ENCODE measurements at regions not wholly inside any gene's neighbourhood (a gene's known extent, or its start where the extent isn't known, plus 50 kb on each side); places are given as distances from the start of the nearest gene placed in this dataset.

DNA sequence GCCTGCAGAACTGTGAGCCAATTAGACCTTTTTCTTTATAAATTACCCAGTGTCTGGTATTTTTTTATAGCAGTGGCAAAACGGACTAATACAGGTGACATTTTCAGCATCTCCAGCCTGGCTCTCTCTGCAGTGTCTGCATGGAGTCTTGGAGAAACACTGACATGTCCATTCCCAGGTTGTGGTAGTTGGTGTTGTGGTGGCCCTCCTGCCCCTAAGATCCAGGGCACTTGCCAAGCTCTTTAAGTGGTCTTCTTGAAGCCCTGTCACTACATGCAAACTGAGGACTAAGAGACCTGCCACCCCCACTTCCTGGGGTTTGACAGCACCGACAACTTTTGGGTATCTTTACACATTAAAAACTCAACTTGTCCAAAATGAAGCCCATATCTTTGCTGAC is 419.4 kb downstream of the NPHP4 start:
- Histone ChIP-seq H3K9me3 (ENCODE audit: control extremely low read depth in 1 of 3, control insufficient read depth in 2 of 3, insufficient read depth in 1 of 3, low read length in 2 of 3) (peaks cover 0 to 3% (median 0%) of the 10 kb centered on the region in 3 donors), H3K27me3 (replicated peaks in 1 of 4; ENCODE audit: control extremely low read depth in 1 of 4, control insufficient read depth in 3 of 4, insufficient read depth in 4 of 4, low read length in 3 of 4) (no peaks in the 10 kb centered on the region), H3K4me3 (ENCODE audit: control extremely low read depth in 1 of 5, extremely low read depth in 1 of 5, insufficient read depth in 1 of 5, low read depth in 2 of 5, low read length in 4 of 5) (no peak overlapping the region), H3K4me2 (replicated peaks; ENCODE audit: low read depth, low read length, poor library complexity, severe bottlenecking) (no peak overlapping the region), H3K27ac (ENCODE audit: low read length in 2 of 2) (no peak overlapping the region), H3K4me1 (ENCODE audit: control insufficient read depth in 2 of 2, insufficient read depth in 2 of 2, low read length in 2 of 2) (no peaks in the 10 kb centered on the region), H3K36me3 (replicated peaks in 1 of 2; ENCODE audit: control extremely low read depth in 1 of 2, control insufficient read depth in 1 of 2, extremely low read depth in 1 of 2, insufficient read depth in 2 of 2, low read length in 1 of 2) (no peaks in the 10 kb centered on the region), H4K20me1 (ENCODE audit: control insufficient read depth, insufficient read depth, low read length, poor library complexity, severe bottlenecking) (no peaks in the 10 kb centered on the region), H3K9ac (ENCODE audit: low read length) (no peak overlapping the region), H2AFZ (ENCODE audit: insufficient read depth, low read depth, low read length, poor library complexity, severe bottlenecking) (no peak overlapping the region), H3K79me2 (ENCODE audit: control insufficient read depth, insufficient read depth, low read length) (no peaks in the 10 kb centered on the region)
- ATAC-seq (ENCODE audit: low read depth) (no peak), DNase-seq (no peak)
- CTCF ChIA-PET = no interaction called here
- 80% methylated on average over 1 of the region's 2 CpGs for WGBS (ENCODE audit: insufficient coverage)
- H3K4me1 Mint-ChIP-seq = no peaks in the 10 kb centered on the region
- H3K9me3 Mint-ChIP-seq (ENCODE audit: insufficient read depth) = peaks cover 4% of the 10 kb centered on the region
- H3K4me3 Mint-ChIP-seq = no peak overlapping the region
- peaks cover 5% of the 10 kb centered on the region for H3K27me3 Mint-ChIP-seq
- H3K27ac Mint-ChIP-seq = no peak overlapping the region
- POLR2A ChIA-PET = no interaction called here
- intact Hi-C loops (cut with micrococcal nuclease) = no loop called here
- no peak for TF ChIP-seq EZH2 (IDR thresholded peaks at IDR 0.05; ENCODE audit: borderline replicate concordance, insufficient read depth, low read depth, low read length, poor library complexity, severe bottlenecking)
- TF ChIP-seq, protein P1, sequence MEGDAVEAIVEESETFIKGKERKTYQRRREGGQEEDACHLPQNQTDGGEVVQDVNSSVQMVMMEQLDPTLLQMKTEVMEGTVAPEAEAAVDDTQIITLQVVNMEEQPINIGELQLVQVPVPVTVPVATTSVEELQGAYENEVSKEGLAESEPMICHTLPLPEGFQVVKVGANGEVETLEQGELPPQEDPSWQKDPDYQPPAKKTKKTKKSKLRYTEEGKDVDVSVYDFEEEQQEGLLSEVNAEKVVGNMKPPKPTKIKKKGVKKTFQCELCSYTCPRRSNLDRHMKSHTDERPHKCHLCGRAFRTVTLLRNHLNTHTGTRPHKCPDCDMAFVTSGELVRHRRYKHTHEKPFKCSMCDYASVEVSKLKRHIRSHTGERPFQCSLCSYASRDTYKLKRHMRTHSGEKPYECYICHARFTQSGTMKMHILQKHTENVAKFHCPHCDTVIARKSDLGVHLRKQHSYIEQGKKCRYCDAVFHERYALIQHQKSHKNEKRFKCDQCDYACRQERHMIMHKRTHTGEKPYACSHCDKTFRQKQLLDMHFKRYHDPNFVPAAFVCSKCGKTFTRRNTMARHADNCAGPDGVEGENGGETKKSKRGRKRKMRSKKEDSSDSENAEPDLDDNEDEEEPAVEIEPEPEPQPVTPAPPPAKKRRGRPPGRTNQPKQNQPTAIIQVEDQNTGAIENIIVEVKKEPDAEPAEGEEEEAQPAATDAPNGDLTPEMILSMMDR (IDR thresholded peaks at IDR 0.05) = no peak

DNA sequence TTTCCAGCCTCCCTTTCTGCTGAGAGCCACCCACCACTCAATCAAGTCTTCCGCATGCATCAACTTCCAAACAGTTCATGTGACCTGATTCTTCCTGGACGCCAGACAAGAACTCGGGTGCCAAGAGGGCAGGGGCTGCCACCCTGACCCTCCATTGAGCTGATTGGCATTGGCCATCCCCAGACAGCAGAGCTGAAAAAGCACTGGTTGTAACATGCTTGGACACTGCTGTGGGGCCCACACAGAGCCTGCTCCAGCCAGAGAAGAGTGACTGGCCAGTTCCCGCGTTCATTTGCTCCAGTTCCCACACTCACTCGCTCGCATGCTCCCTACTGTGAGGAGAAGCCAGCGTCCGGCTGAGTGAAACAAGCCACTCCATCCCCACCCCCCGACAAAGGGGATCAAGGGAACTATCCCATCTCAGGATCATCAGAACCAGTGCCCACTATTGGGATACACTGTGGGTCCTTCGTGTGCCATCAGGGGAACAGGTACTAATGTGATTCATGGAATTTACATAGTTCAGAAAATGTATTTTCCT is 420.3 kb downstream of the NPHP4 start:
- no peaks in the 10 kb centered on the region for H3K36me3 ChIP-seq (replicated peaks in 1 of 2; ENCODE audit: control extremely low read depth in 1 of 2, control insufficient read depth in 1 of 2, extremely low read depth in 1 of 2, insufficient read depth in 2 of 2, low read length in 1 of 2)
- WGBS (ENCODE audit: insufficient coverage) = 88% methylated on average over 9 of the region's 11 CpGs
- no peak overlapping the region for H3K4me3 Mint-ChIP-seq

More for the DNA sequence above, 420.3 kb downstream of the NPHP4 start:
- H3K9ac ChIP-seq (ENCODE audit: low read length) = no peak overlapping the region
- Mint-ChIP-seq H3K27me3 (peaks cover 5% of the 10 kb centered on the region), H3K4me1 (no peaks in the 10 kb centered on the region), H3K9me3 (ENCODE audit: insufficient read depth) (peaks cover 4% of the 10 kb centered on the region), H3K27ac (no peak overlapping the region)
- H3K4me2 ChIP-seq (replicated peaks; ENCODE audit: low read depth, low read length, poor library complexity, severe bottlenecking) = no peak overlapping the region
- no peak overlapping the region for H2AFZ ChIP-seq (ENCODE audit: insufficient read depth, low read depth, low read length, poor library complexity, severe bottlenecking)
- no peak overlapping the region for H3K4me3 ChIP-seq (ENCODE audit: control extremely low read depth in 1 of 5, extremely low read depth in 1 of 5, insufficient read depth in 1 of 5, low read depth in 2 of 5, low read length in 4 of 5)
- DNase-seq (no peak), ATAC-seq (ENCODE audit: low read depth) (no peak)
- H3K79me2 ChIP-seq (ENCODE audit: control insufficient read depth, insufficient read depth, low read length) = no peaks in the 10 kb centered on the region
- no peak overlapping the region for H3K27ac ChIP-seq (ENCODE audit: low read length in 2 of 2)
- H3K27me3 ChIP-seq (replicated peaks in 1 of 4; ENCODE audit: control extremely low read depth in 1 of 4, control insufficient read depth in 3 of 4, insufficient read depth in 4 of 4, low read length in 3 of 4) = no peaks in the 10 kb centered on the region
- intact Hi-C loops (cut with micrococcal nuclease) = no loop called here
- no peak for TF ChIP-seq EZH2 (IDR thresholded peaks at IDR 0.05; ENCODE audit: borderline replicate concordance, insufficient read depth, low read depth, low read length, poor library complexity, severe bottlenecking)
- TF ChIP-seq, protein P1 (IDR thresholded peaks at IDR 0.05) = no peak
- peaks cover 0 to 6% (median 0%) of the 10 kb centered on the region in 3 donors for H3K9me3 ChIP-seq (ENCODE audit: control extremely low read depth in 1 of 3, control insufficient read depth in 2 of 3, insufficient read depth in 1 of 3, low read length in 2 of 3)
- no peaks in the 10 kb centered on the region for H3K4me1 ChIP-seq (ENCODE audit: control insufficient read depth in 2 of 2, insufficient read depth in 2 of 2, low read length in 2 of 2)
- POLR2A ChIA-PET = no interaction called here
- H4K20me1 ChIP-seq (ENCODE audit: control insufficient read depth, insufficient read depth, low read length, poor library complexity, severe bottlenecking) = no peaks in the 10 kb centered on the region
- CTCF ChIA-PET = no interaction called here
